B cell (primary cell): ENCODE measurements at regions not wholly inside any gene's neighbourhood (a gene's known extent, or its start where the extent isn't known, plus 50 kb on each side); places are given as distances from the start of the nearest gene placed in this dataset.

Experiments used
- ATAC-seq: fragments of 200-7000 bp; cut with Tn5 transposase; one replicate; pipeline ENCODE4 v1.10.0; 2021; ENCODE audit warnings: low read depth, mild to moderate bottlenecking, moderate number of reproducible peaks, moderate library complexity
- CTCF ChIA-PET: fragments of 350-600 bp; sonication (Branson Sonifier 250); formaldehyde crosslinking; loops from one replicate; lab custom pipeline; 2021; ENCODE audit warnings: antibody characterized with exemption, inconsistent platforms; lab: Charles Lee
- POLR2A ChIA-PET: fragments of 350-600 bp; sonication (Branson Sonifier 250); formaldehyde crosslinking; loops from one replicate; lab custom pipeline; 2021; ENCODE audit warnings: antibody characterized with exemption; lab: Charles Lee
- DNase-seq: peaks from one replicate; pipeline ENCODE4 v3.0.0; 2013
- H2AFZ ChIP-seq: 2 replicates; pipeline ENCODE4 v1.6.1; 2012; ENCODE audit warnings: mild to moderate bottlenecking, low read depth, low read length; ENCODE audit not compliant: insufficient read depth, poor library complexity, severe bottlenecking
- H3K27ac ChIP-seq, 2 donors: 1 replicate in 1 of 2; 2 replicates in 1 of 2; pipeline ENCODE4 v1.5.1; 2012 to 2013; ENCODE audit warnings: low read length in 2 of 2, mild to moderate bottlenecking in 2 of 2, moderate library complexity in 1 of 2
- H3K27me3 ChIP-seq, 4 experiments: fragments of 200-600 bp in 1 of 4; sonication (generic) in 1 of 4; replicated peaks in 1 of 4; 1 replicate in 2 of 4; 2 replicates in 2 of 4; pipeline versions ENCODE4 v1.6.1 to v1.7.0; 2013 to 2016; ENCODE audit warnings: low read length in 3 of 4, mild to moderate bottlenecking in 2 of 4, mixed read lengths in 1 of 4, moderate library complexity in 1 of 4; ENCODE audit not compliant: insufficient read depth in 4 of 4, control insufficient read depth in 3 of 4; ENCODE audit errors: control extremely low read depth in 1 of 4
- H3K36me3 ChIP-seq, 2 experiments: replicated peaks in 1 of 2; 1 replicate in 1 of 2; 2 replicates in 1 of 2; pipeline versions ENCODE4 v1.6.1 to v1.7.1; 2013; ENCODE audit warnings: low read length in 1 of 2; ENCODE audit not compliant: insufficient read depth in 2 of 2, control insufficient read depth in 1 of 2; ENCODE audit errors: control extremely low read depth in 1 of 2, extremely low read depth in 1 of 2
- H3K4me1 ChIP-seq, 2 donors: fragments of 200-600 bp in 1 of 2; sonication (generic) in 1 of 2; 1 replicate in 1 of 2; 2 replicates in 1 of 2; pipeline versions ENCODE4 v1.5.1 to v1.6.1; 2013 to 2017; ENCODE audit warnings: low read length in 2 of 2; ENCODE audit not compliant: control insufficient read depth in 2 of 2, insufficient read depth in 2 of 2
- H3K4me2 ChIP-seq: replicated peaks from 2 replicates; pipeline ENCODE3; 2012; ENCODE audit warnings: mild to moderate bottlenecking, low read depth, low read length; ENCODE audit not compliant: poor library complexity, severe bottlenecking
- H3K4me3 ChIP-seq, 5 experiments: fragments of 200-600 bp in 1 of 5; sonication (generic) in 1 of 5; 1 replicate in 3 of 5; 2 replicates in 2 of 5; pipeline versions ENCODE4 v1.5.1 to v1.7.0; 2011 to 2016; ENCODE audit warnings: low read length in 4 of 5, mild to moderate bottlenecking in 4 of 5, low read depth in 2 of 5, control low read depth in 1 of 5, moderate library complexity in 1 of 5; ENCODE audit not compliant: insufficient read depth in 1 of 5; ENCODE audit errors: control extremely low read depth in 1 of 5, extremely low read depth in 1 of 5
- H3K79me2 ChIP-seq: fragments of 200-600 bp; sonication (generic); one replicate; pipeline ENCODE4 v1.6.0; 2016; ENCODE audit warnings: low read length; ENCODE audit not compliant: control insufficient read depth, insufficient read depth
- H3K9ac ChIP-seq: fragments of 200-600 bp; sonication (generic); 2 replicates; pipeline ENCODE4 v1.6.1; 2017; ENCODE audit warnings: mild to moderate bottlenecking, low read length, moderate library complexity
- H3K9me3 ChIP-seq, 3 donors: one replicate each; pipeline versions ENCODE4 v1.6.1 to v1.7.1; 2013; ENCODE audit warnings: low read length in 2 of 3; ENCODE audit not compliant: control insufficient read depth in 2 of 3, insufficient read depth in 1 of 3; ENCODE audit errors: control extremely low read depth in 1 of 3
- H4K20me1 ChIP-seq: 2 replicates; pipeline ENCODE4 v1.6.0; 2012; ENCODE audit warnings: mild to moderate bottlenecking, low read length; ENCODE audit not compliant: insufficient read depth, control insufficient read depth, poor library complexity, severe bottlenecking
- H3K27ac Mint-ChIP-seq: one replicate; pipeline ENCODE4 v1.8.0; 2021; ENCODE audit warnings: mixed read lengths
- H3K27me3 Mint-ChIP-seq: one replicate; pipeline ENCODE4 v1.8.0; 2021; ENCODE audit warnings: mixed read lengths
- H3K4me1 Mint-ChIP-seq: one replicate; pipeline ENCODE4 v1.8.0; 2021; ENCODE audit warnings: mixed read lengths
- H3K4me3 Mint-ChIP-seq: one replicate; pipeline ENCODE4 v1.8.0; 2021; ENCODE audit warnings: mixed read lengths
- H3K9me3 Mint-ChIP-seq: one replicate; pipeline ENCODE4 v1.8.0; 2022; ENCODE audit warnings: mixed read lengths; ENCODE audit not compliant: insufficient read depth
- EZH2 ChIP-seq: IDR thresholded peaks from 2 replicates; pipeline ENCODE4 v1.6.1; 2012; ENCODE audit warnings: borderline replicate concordance, low read depth, mild to moderate bottlenecking, moderate library complexity, low read length; ENCODE audit not compliant: insufficient read depth, poor library complexity, severe bottlenecking
- WGBS: methylation state at CpG from one replicate; pipeline ENCODE4 v1.1.5; 2013; ENCODE audit warnings: missing lambda C conversion rate; ENCODE audit not compliant: insufficient coverage; 5-methylcytosine and 5-hydroxymethylcytosine counted together
- intact Hi-C: fragments of 100-400 bp; cut with micrococcal nuclease; formaldehyde crosslinking; loops from one replicate; pipeline ENCODE4 v1.10.0; 2022
- TF ChIP-seq, protein P1 (sequence below): fragments of 200-600 bp; IDR thresholded peaks from one replicate; pipeline ENCODE4 v1.8.0; 2022; ENCODE audit warnings: antibody characterized with exemption, mild to moderate bottlenecking

- Histone ChIP-seq H3K27ac (no peak overlapping the region), H3K4me1 (no peaks in the 10 kb centered on the region), H3K36me3 (no peaks in the 10 kb centered on the region), H4K20me1 (no peaks in the 10 kb centered on the region), H2AFZ (no peak overlapping the region), H3K79me2 (no peaks in the 10 kb centered on the region), H3K4me3 (no peak overlapping the region), H3K27me3 (no peaks in the 10 kb centered on the region), H3K9ac (no peak overlapping the region), H3K9me3 (no peaks in the 10 kb centered on the region), H3K4me2 (no peak overlapping the region)
- POLR2A ChIA-PET: no interaction called here
- DNase-seq (no peak), ATAC-seq (no peak)
- TF ChIP-seq, protein P1, sequence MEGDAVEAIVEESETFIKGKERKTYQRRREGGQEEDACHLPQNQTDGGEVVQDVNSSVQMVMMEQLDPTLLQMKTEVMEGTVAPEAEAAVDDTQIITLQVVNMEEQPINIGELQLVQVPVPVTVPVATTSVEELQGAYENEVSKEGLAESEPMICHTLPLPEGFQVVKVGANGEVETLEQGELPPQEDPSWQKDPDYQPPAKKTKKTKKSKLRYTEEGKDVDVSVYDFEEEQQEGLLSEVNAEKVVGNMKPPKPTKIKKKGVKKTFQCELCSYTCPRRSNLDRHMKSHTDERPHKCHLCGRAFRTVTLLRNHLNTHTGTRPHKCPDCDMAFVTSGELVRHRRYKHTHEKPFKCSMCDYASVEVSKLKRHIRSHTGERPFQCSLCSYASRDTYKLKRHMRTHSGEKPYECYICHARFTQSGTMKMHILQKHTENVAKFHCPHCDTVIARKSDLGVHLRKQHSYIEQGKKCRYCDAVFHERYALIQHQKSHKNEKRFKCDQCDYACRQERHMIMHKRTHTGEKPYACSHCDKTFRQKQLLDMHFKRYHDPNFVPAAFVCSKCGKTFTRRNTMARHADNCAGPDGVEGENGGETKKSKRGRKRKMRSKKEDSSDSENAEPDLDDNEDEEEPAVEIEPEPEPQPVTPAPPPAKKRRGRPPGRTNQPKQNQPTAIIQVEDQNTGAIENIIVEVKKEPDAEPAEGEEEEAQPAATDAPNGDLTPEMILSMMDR: no peak
- no peak for TF ChIP-seq EZH2
- WGBS: no CpG with 5 or more reads among the region's 6 CpGs
- Mint-ChIP-seq H3K27ac (no peak overlapping the region), H3K4me3 (no peak overlapping the region), H3K4me1 (no peaks in the 10 kb centered on the region), H3K27me3 (no peaks in the 10 kb centered on the region), H3K9me3 (no peaks in the 10 kb centered on the region)
- intact Hi-C loops: no loop called here
- CTCF ChIA-PET: no interaction called here
Measured at GRCh38 chr4:27789773-27790172, 929.1 kb downstream of the STIM2 start.

GRCh38 chr4:27790911-27791310 lies 930.3 kb downstream of the STIM2 start:
- Histone ChIP-seq H4K20me1 (no peaks in the 10 kb centered on the region), H3K27me3 (no peaks in the 10 kb centered on the region), H3K79me2 (no peaks in the 10 kb centered on the region), H3K4me1 (no peaks in the 10 kb centered on the region), H3K36me3 (no peaks in the 10 kb centered on the region), H3K4me2 (no peak overlapping the region), H3K4me3 (no peak overlapping the region), H2AFZ (no peak overlapping the region), H3K27ac (no peak overlapping the region), H3K9me3 (no peaks in the 10 kb centered on the region), H3K9ac (no peak overlapping the region)
- no peak for DNase-seq
- WGBS: 88% methylated on average over 3 of the region's 5 CpGs
- Mint-ChIP-seq H3K27ac (no peak overlapping the region), H3K9me3 (no peaks in the 10 kb centered on the region), H3K27me3 (no peaks in the 10 kb centered on the region), H3K4me1 (no peaks in the 10 kb centered on the region), H3K4me3 (no peak overlapping the region)
- no peak for ATAC-seq
- TF ChIP-seq, protein P1: no peak
- TF ChIP-seq EZH2: no peak
- CTCF ChIA-PET: no interaction called here
- POLR2A ChIA-PET: no interaction called here
- intact Hi-C loops: no loop called here
